ENCODE measurements at regions not wholly inside any gene's neighbourhood (a gene's known extent, or its start where the extent isn't known, plus 50 kb on each side); places are given as distances from the start of the nearest gene placed in this dataset.

DNA sequence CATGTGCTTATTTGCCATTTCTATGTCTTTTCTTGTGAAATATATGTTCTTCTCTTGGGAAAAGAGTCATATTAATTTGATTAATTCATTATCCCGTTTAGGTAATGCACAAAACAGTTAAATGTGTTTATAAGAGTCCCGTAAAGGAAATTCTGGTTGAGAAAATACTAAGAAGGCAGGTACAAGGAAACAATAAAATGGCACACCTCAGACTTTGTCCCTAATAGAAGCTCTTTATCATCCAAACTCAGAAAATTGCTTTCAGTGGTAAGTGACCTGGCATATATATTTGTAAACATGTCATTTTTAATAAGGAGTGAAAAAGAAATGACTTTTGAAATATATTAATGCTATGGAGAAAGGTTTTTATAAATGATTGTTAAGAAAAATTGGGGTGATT, 540.5 kb upstream of the CITED2 start:
- Histone ChIP-seq H3K4me2 (ENCODE audit: low read length) (no peak overlapping the region), H3K36me3 (ENCODE audit: insufficient read depth, low read length) (no peaks in the 10 kb centered on the region), H3F3A (ENCODE audit: insufficient read depth, low read length) (no peaks in the 10 kb centered on the region), H3K4me1 (ENCODE audit: insufficient read depth, low read length, severe bottlenecking) (no peaks in the 10 kb centered on the region), H3K27ac (ENCODE audit: low read depth, low read length, poor library complexity, severe bottlenecking) (no peak overlapping the region), H3K9me2 (ENCODE audit: low read depth, low read length) (no peaks in the 10 kb centered on the region), H3K79me2 (ENCODE audit: insufficient read depth, low read length) (no peaks in the 10 kb centered on the region), H3K9ac (ENCODE audit: low read length) (no peak overlapping the region), H2AFZ (ENCODE audit: low read length) (no peak overlapping the region), H3K4me3 (ENCODE audit: low read depth, low read length, poor library complexity, severe bottlenecking) (no peak overlapping the region), H3K9me3 (ENCODE audit: low read length) (no peaks in the 10 kb centered on the region), H3K27me3 (ENCODE audit: insufficient read depth, low read length) (no peaks in the 10 kb centered on the region), H4K20me1 (ENCODE audit: insufficient read depth, low read length) (no peaks in the 10 kb centered on the region)
- no peak for TF ChIP-seq EZH2 (IDR thresholded peaks at IDR 0.05; ENCODE audit: borderline replicate concordance, low read length)
- TF ChIP-seq, protein P1, sequence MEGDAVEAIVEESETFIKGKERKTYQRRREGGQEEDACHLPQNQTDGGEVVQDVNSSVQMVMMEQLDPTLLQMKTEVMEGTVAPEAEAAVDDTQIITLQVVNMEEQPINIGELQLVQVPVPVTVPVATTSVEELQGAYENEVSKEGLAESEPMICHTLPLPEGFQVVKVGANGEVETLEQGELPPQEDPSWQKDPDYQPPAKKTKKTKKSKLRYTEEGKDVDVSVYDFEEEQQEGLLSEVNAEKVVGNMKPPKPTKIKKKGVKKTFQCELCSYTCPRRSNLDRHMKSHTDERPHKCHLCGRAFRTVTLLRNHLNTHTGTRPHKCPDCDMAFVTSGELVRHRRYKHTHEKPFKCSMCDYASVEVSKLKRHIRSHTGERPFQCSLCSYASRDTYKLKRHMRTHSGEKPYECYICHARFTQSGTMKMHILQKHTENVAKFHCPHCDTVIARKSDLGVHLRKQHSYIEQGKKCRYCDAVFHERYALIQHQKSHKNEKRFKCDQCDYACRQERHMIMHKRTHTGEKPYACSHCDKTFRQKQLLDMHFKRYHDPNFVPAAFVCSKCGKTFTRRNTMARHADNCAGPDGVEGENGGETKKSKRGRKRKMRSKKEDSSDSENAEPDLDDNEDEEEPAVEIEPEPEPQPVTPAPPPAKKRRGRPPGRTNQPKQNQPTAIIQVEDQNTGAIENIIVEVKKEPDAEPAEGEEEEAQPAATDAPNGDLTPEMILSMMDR (IDR thresholded peaks at IDR 0.05; ENCODE audit: low read length) = no peak

DNA sequence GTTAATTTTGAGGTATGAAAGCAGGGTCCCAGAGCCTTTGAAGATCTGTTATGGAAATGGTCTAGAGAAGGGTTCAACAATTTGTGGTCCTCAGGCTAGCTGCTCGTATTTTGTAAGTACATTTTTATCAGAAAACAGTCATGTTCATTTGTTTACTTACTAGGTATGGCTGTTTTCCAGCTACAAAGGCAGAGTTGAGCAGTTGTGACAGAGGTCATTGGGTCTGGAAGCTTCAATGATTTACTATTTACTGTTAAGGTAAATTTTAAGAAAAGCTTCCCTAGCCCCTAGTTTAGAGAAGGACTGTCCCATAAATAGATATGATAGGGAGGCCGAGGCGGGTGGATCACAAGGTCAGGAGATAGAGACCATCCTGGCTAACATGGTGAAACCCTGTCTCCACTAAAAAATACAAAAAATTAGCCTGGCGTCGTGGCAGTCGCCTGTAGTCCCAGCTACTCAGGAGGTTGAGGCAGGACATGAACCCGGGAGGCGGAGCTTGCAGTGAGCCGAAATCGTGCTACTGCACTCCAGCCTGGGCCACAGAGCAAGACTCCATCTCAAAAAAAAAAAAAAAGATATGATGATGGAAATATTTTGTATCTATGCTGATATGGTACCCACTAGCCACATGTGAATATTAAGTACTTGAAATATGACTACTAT, 538.4 kb upstream of the CITED2 start:
- Histone ChIP-seq H3F3A (ENCODE audit: insufficient read depth, low read length) (no peaks in the 10 kb centered on the region), H4K20me1 (ENCODE audit: insufficient read depth, low read length) (no peaks in the 10 kb centered on the region), H3K9ac (ENCODE audit: low read length) (no peak overlapping the region), H3K27ac (ENCODE audit: low read depth, low read length, poor library complexity, severe bottlenecking) (no peak overlapping the region), H3K4me3 (ENCODE audit: low read depth, low read length, poor library complexity, severe bottlenecking) (no peak overlapping the region), H3K4me2 (ENCODE audit: low read length) (no peak overlapping the region), H3K9me3 (ENCODE audit: low read length) (no peaks in the 10 kb centered on the region), H3K27me3 (ENCODE audit: insufficient read depth, low read length) (no peaks in the 10 kb centered on the region), H3K4me1 (ENCODE audit: insufficient read depth, low read length, severe bottlenecking) (no peaks in the 10 kb centered on the region), H2AFZ (ENCODE audit: low read length) (no peak overlapping the region), H3K36me3 (ENCODE audit: insufficient read depth, low read length) (no peaks in the 10 kb centered on the region), H3K79me2 (ENCODE audit: insufficient read depth, low read length) (no peaks in the 10 kb centered on the region), H3K9me2 (ENCODE audit: low read depth, low read length) (no peaks in the 10 kb centered on the region)
- TF ChIP-seq, protein P1 (IDR thresholded peaks at IDR 0.05; ENCODE audit: low read length) = no peak
- no peak for TF ChIP-seq EZH2 (IDR thresholded peaks at IDR 0.05; ENCODE audit: borderline replicate concordance, low read length)

DNA sequence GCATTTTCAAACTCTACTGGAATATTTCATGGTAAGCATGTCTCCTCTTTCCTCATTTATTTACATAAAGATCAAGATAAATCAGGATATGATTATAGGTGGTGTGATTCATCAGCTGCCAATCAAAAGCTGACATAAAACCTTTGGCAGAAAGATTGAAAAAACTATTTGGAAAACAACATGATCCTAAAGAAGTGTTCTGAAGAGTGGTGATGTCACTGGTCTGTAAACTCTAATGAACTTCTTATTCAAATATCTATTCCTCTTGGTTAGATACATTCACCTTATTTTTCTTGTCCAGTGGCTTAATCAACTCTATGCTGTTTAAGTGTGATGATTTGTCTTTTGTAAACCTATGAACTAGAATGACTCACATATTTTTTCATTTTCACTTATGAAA, 535.5 kb upstream of the CITED2 start:
- H3K4me2 ChIP-seq (ENCODE audit: low read length) = no peak overlapping the region
- H3K9me2 ChIP-seq (ENCODE audit: low read depth, low read length) = no peaks in the 10 kb centered on the region
- H3K4me1 ChIP-seq (ENCODE audit: insufficient read depth, low read length, severe bottlenecking) = no peaks in the 10 kb centered on the region
- no peak for TF ChIP-seq EZH2 (IDR thresholded peaks at IDR 0.05; ENCODE audit: borderline replicate concordance, low read length)
- TF ChIP-seq, protein P1 (IDR thresholded peaks at IDR 0.05; ENCODE audit: low read length) = no peak
- no peak overlapping the region for H3K4me3 ChIP-seq (ENCODE audit: low read depth, low read length, poor library complexity, severe bottlenecking)
- H3K27ac ChIP-seq (ENCODE audit: low read depth, low read length, poor library complexity, severe bottlenecking) = no peak overlapping the region
- no peaks in the 10 kb centered on the region for H3F3A ChIP-seq (ENCODE audit: insufficient read depth, low read length)
- no peaks in the 10 kb centered on the region for H3K79me2 ChIP-seq (ENCODE audit: insufficient read depth, low read length)
- H4K20me1 ChIP-seq (ENCODE audit: insufficient read depth, low read length) = no peaks in the 10 kb centered on the region
- H2AFZ ChIP-seq (ENCODE audit: low read length) = no peak overlapping the region
- H3K9me3 ChIP-seq (ENCODE audit: low read length) = no peaks in the 10 kb centered on the region
- no peak overlapping the region for H3K9ac ChIP-seq (ENCODE audit: low read length)
- no peaks in the 10 kb centered on the region for H3K27me3 ChIP-seq (ENCODE audit: insufficient read depth, low read length)
- H3K36me3 ChIP-seq (ENCODE audit: insufficient read depth, low read length) = no peaks in the 10 kb centered on the region
